Activated T-helper 2 cell treated with anti-CD3 and anti-CD28 coated beads, Interferon-gamma antibody, Interleukin-2, Interleukin-4, amounts not matched to agents 10 μg/mL and 5 μg/mL and 100 μg/mL, durations not matched to agents 14 hours and 24 hours and 36 hours (primary cell): ENCODE measurements at regions not wholly inside any gene's neighbourhood (a gene's known extent, or its start where the extent isn't known, plus 50 kb on each side); places are given as distances from the start of the nearest gene placed in this dataset.

Experiments
- DNase-seq: peaks from one replicate; pipeline ENCODE4 v3.0.0; 2021; ENCODE audit warnings: low spot score
- H3K27ac Mint-ChIP-seq: one replicate; pipeline ENCODE4 v1.8.0; 2021; ENCODE audit warnings: mixed read lengths
- H3K27me3 Mint-ChIP-seq: one replicate; pipeline ENCODE4 v1.8.0; 2021; ENCODE audit warnings: low read depth, mixed read lengths
- H3K36me3 Mint-ChIP-seq: one replicate; pipeline ENCODE4 v1.8.0; 2021; ENCODE audit warnings: low read depth, mixed read lengths
- H3K4me1 Mint-ChIP-seq: one replicate; pipeline ENCODE4 v1.8.0; 2021; ENCODE audit warnings: low read depth, mixed read lengths
- H3K4me3 Mint-ChIP-seq: one replicate; pipeline ENCODE4 v1.8.0; 2021; ENCODE audit warnings: low read depth, mild to moderate bottlenecking, moderate library complexity, mixed read lengths
- H3K9me3 Mint-ChIP-seq: one replicate; pipeline ENCODE4 v1.8.0; 2021; ENCODE audit warnings: mixed read lengths
- intact Hi-C: fragments of 100-400 bp; cut with micrococcal nuclease; formaldehyde crosslinking; loops from one replicate; pipeline ENCODE4 v1.15.1; 2023

DNA sequence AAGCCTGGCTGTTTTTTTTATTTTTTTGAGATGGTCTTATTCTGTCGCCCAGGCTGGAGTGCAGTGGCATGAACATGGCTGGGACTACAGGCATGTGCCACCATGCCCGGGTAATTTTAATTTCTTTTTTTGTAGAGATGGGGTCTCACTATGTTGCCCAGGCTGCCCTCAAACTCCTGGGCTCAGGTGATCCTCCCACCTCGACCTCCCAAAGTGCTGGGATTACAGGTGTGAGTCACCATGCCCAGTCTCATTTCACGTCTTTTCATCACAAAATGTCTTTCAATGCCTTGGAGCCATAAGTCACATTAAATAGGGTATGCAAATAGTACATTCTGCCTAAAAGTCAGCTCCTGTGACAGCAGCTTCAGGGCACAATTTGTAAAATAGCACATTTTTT lies 52.8 kb downstream of the SOX2 start:
- Mint-ChIP-seq H3K27ac (no peak overlapping the region), H3K27me3 (no peaks in the 10 kb centered on the region), H3K4me3 (no peak overlapping the region), H3K4me1 (no peaks in the 10 kb centered on the region), H3K9me3 (no peaks in the 10 kb centered on the region), H3K36me3 (no peaks in the 10 kb centered on the region)
- no peak for DNase-seq
- intact Hi-C loops: no loop called here

GRCh38 chr3:181770296-181770695 lies 58.6 kb downstream of the SOX2 start:
- H3K27me3 Mint-ChIP-seq: no peaks in the 10 kb centered on the region
- no peak for DNase-seq
- no peaks in the 10 kb centered on the region for H3K36me3 Mint-ChIP-seq
- H3K27ac Mint-ChIP-seq: no peak overlapping the region
- intact Hi-C loops: no loop called here
- no peaks in the 10 kb centered on the region for H3K4me1 Mint-ChIP-seq
- H3K9me3 Mint-ChIP-seq: no peaks in the 10 kb centered on the region
- H3K4me3 Mint-ChIP-seq: no peak overlapping the region

DNA sequence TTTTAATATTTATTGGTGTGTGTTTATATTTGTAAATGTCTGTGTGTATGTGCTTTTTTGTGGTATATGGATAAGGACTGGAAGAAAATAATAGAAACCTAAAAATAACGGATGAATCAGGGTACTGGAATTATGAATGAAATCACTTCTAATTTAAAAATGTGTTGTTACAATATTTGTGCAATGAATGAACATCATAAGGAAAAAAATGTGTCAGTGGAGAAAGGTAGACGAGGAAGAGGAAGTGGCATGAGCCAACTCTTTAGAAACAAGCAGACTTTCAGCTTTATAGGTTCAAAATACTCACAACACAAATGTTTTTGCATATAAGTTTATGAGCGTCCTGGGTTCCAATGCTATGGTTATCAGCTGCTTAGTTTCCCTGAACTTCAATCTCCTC lies 59.4 kb downstream of the SOX2 start:
- intact Hi-C loops: no loop called here
- no peaks in the 10 kb centered on the region for H3K9me3 Mint-ChIP-seq
- no peak for DNase-seq
- H3K27me3 Mint-ChIP-seq: no peaks in the 10 kb centered on the region
- H3K36me3 Mint-ChIP-seq: no peaks in the 10 kb centered on the region
- no peak overlapping the region for H3K27ac Mint-ChIP-seq
- no peak overlapping the region for H3K4me3 Mint-ChIP-seq
- no peaks in the 10 kb centered on the region for H3K4me1 Mint-ChIP-seq

GRCh38 chr3:181772166-181772565 lies 60.4 kb downstream of the SOX2 start:
- no peaks in the 10 kb centered on the region for H3K27me3 Mint-ChIP-seq
- H3K4me3 Mint-ChIP-seq: no peak overlapping the region
- H3K9me3 Mint-ChIP-seq: no peaks in the 10 kb centered on the region
- intact Hi-C loops: no loop called here
- H3K27ac Mint-ChIP-seq: no peak overlapping the region
- no peak for DNase-seq
- H3K4me1 Mint-ChIP-seq: no peaks in the 10 kb centered on the region
- H3K36me3 Mint-ChIP-seq: no peaks in the 10 kb centered on the region

- Mint-ChIP-seq H3K4me3 (no peak overlapping the region), H3K27me3 (no peaks in the 10 kb centered on the region), H3K9me3 (no peaks in the 10 kb centered on the region), H3K36me3 (no peaks in the 10 kb centered on the region), H3K27ac (no peak overlapping the region), H3K4me1 (no peaks in the 10 kb centered on the region)
- no peak for DNase-seq
- intact Hi-C loops: no loop called here
Observed at GRCh38 chr3:181773921-181774320, 62.2 kb downstream of the SOX2 start.

DNA sequence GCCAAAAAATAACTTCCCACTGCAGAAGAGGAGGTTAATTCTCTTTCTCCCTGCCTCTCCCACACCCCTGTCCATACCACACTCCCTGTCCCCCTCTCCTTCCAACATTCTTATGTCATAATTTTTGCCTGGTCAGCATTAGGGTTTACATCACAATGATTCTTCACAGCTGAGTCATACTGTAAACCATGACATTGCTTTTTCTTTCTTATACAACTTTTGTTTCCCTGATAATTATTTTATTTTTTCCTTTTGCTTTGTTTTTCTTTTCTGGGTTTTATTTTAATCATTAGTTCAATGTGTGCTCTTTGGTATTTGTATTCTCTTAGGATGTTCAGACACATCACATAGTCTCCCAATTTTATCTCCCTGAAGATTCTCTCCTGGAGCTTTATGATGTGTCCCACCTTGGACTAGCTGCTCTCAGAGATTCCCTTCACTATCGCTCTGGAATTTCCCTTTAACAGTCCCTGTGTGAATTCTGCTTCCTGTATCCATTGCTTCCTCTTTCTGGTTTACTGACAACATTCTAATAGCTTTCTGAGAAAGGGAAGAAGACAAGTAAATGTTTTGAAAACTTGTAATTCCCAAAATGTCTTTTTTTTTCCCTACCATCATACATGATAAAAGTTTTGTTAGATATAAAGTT lies 70.7 kb downstream of the SOX2 start:
- no peak for DNase-seq
- Mint-ChIP-seq H3K9me3 (no peaks in the 10 kb centered on the region), H3K27me3 (no peaks in the 10 kb centered on the region), H3K4me3 (no peak overlapping the region), H3K36me3 (no peaks in the 10 kb centered on the region), H3K4me1 (no peaks in the 10 kb centered on the region), H3K27ac (no peak overlapping the region)
- intact Hi-C loops: no loop called here

DNA sequence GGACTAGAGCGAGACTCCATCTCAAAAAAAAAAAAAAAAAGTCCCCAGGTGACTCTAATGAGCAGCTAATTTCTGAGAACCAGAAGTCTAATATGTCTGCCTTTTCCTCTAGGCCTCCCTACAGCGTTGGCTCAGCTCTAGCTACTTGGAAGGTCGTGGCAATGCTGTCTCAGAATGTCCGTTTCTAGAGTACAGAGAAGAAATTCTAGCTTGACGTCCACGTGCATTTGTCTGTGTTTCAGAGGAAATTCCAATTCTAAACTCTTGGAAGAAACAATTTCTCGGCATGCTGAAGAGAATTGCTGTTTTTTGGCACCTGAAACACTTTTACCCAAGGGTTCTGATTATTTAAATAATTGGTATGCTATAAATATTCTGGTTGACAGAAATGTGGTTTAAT lies 78.8 kb downstream of the SOX2 start:
- no peak overlapping the region for H3K4me3 Mint-ChIP-seq
- no peak for DNase-seq

DNA sequence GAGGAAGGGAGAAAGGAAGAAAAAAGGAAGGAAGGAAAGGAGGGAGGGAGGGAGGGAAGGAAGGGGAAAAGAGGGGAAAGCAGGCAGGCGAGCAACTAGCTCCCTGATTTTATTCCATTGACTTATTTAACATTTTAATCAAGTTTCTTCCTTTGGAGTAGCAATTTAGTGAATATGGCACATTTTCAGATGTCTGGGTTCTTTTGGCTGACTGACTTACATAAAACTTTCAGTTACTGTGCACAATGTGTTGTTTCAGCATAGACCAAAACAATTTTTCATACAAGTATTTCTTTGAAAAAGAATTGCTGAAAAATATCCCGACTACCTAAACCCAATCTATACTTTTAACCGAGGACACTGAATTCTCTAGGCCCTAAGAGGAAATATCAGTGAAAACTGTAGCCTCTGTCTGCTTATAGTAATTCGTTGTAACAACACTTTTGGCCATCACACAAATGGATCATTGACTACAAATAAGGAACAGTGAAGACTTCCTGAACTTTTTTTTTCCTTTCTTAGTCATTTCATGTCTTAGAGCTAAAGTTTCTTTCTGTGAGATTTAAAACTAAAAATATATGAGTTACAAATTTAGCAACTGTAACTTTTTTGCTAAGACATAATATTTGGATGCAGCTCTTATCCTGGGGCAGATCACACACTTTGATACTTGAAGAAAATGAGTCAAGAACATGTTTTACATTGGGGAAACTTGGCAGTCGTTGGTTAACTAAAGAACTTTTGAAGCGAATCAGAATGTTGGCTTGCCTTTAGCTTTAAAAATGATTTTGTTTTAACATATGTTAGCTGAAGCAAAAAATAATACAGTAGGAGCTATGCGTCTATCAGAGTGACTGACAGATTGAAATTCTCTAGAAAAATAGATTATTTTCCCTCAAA lies 79.6 kb downstream of the SOX2 start:
- Mint-ChIP-seq H3K9me3 (peaks cover 3% of the 10 kb centered on the region), H3K27me3 (no peaks in the 10 kb centered on the region), H3K27ac (no peak overlapping the region), H3K4me3 (no peak overlapping the region), H3K4me1 (no peaks in the 10 kb centered on the region), H3K36me3 (no peaks in the 10 kb centered on the region)
- no peak for DNase-seq
- intact Hi-C loops: no loop called here

More for the DNA sequence above, 78.8 kb downstream of the SOX2 start:
- Mint-ChIP-seq H3K4me1 (no peaks in the 10 kb centered on the region), H3K27me3 (no peaks in the 10 kb centered on the region), H3K9me3 (peaks cover 3% of the 10 kb centered on the region), H3K36me3 (no peaks in the 10 kb centered on the region), H3K27ac (no peak overlapping the region)
- intact Hi-C loops: no loop called here

DNA sequence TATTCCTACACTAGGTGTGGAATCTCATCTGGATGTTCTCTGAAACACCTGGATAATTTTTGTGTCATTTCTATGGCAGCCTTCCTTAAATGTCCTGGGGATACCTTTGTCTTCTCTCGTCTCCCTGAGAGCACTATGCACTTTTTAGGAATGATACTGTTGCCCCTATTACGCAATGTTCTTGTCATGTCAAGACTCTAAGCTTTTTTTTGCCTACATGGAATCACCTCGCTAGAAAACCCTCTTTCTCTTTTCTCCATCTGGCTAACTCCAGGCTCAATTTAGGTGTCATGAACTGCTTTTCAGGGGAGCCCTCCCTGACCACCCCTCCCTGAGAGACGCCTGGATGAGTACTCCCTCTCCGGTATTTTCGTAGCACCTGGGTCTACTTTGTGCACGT lies 81.3 kb downstream of the SOX2 start:
- H3K4me3 Mint-ChIP-seq: no peak overlapping the region
- no peak for DNase-seq
- no peaks in the 10 kb centered on the region for H3K4me1 Mint-ChIP-seq
- no peak overlapping the region for H3K27ac Mint-ChIP-seq
- peaks cover 3% of the 10 kb centered on the region for H3K9me3 Mint-ChIP-seq
- no peaks in the 10 kb centered on the region for H3K27me3 Mint-ChIP-seq
- intact Hi-C loops: no loop called here
- no peaks in the 10 kb centered on the region for H3K36me3 Mint-ChIP-seq

- Mint-ChIP-seq H3K4me1 (no peaks in the 10 kb centered on the region), H3K27ac (no peak overlapping the region), H3K4me3 (no peak overlapping the region), H3K27me3 (no peaks in the 10 kb centered on the region), H3K9me3 (no peaks in the 10 kb centered on the region), H3K36me3 (no peaks in the 10 kb centered on the region)
- intact Hi-C loops: no loop called here
- DNase-seq: no peak
Observed at GRCh38 chr3:181794011-181794790, 82.5 kb downstream of the SOX2 start.

DNA sequence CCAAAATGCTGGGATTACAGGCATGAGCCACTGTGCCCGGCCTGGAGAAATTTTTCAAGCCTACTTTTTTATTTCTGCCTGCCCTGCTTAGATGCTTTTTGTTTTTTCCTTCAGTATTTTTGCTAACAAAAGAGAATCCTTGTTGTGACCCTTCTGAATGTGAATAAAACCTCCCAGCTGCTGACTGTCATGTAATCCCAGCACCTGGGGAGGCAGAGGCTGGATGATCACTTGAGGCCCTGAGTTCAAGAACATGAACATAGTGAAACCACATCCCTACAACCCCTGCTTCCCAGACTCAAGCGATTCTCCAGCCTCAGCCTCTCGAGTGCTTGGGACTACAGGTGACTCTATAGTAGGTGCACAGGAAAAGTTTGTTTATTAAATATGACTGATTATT lies 84.9 kb downstream of the SOX2 start:
- H3K36me3 Mint-ChIP-seq: no peaks in the 10 kb centered on the region
- DNase-seq: no peak
- H3K4me1 Mint-ChIP-seq: no peaks in the 10 kb centered on the region
- no peaks in the 10 kb centered on the region for H3K9me3 Mint-ChIP-seq
- no peaks in the 10 kb centered on the region for H3K27me3 Mint-ChIP-seq
- H3K4me3 Mint-ChIP-seq: no peak overlapping the region
- H3K27ac Mint-ChIP-seq: no peak overlapping the region
- intact Hi-C loops: no loop called here

GRCh38 chr3:181797431-181797830 lies 85.7 kb downstream of the SOX2 start:
- Mint-ChIP-seq H3K9me3 (no peaks in the 10 kb centered on the region), H3K4me3 (no peak overlapping the region), H3K27me3 (no peaks in the 10 kb centered on the region), H3K4me1 (no peaks in the 10 kb centered on the region), H3K27ac (no peak overlapping the region), H3K36me3 (no peaks in the 10 kb centered on the region)
- intact Hi-C loops: no loop called here
- no peak for DNase-seq

DNA sequence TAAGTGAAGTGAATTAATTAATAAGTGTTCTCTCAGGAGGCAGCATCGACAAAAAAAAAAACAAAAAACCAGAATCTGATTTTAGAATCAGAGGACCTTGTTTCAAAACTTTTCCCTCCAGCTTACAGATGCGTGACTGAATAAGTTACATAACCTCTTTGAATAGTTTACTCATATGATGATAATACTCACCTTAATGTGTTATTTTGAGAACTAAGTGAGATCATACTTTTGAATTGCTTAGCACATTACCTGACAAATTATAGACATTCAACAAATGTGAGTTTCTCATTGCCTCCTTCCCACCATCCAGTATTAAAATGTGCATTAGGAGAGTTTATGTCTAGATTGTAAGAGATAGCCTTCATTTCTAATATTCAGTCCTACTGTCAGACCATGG lies 94.0 kb downstream of the SOX2 start:
- no peak for DNase-seq
- Mint-ChIP-seq H3K27ac (no peak overlapping the region), H3K36me3 (no peaks in the 10 kb centered on the region), H3K27me3 (no peaks in the 10 kb centered on the region), H3K4me1 (no peaks in the 10 kb centered on the region), H3K9me3 (no peaks in the 10 kb centered on the region), H3K4me3 (no peak overlapping the region)
- intact Hi-C loops: no loop called here
